Astrocyte (in vitro differentiated cells and primary cell): ENCODE measurements at regions not wholly inside any gene's neighbourhood (a gene's known extent, or its start where the extent isn't known, plus 50 kb on each side); places are given as distances from the start of the nearest gene placed in this dataset.

Source experiments
- CTCF ChIP-seq: IDR thresholded peaks from 2 replicates; pipeline ENCODE4 v1.5.1; 2011; ENCODE audit warnings: low read depth, mild to moderate bottlenecking, inconsistent platforms, low read length, moderate library complexity; ENCODE audit not compliant: insufficient read depth
- EZH2 ChIP-seq: IDR thresholded peaks from 2 replicates; pipeline ENCODE4 v1.6.1; 2012; ENCODE audit warnings: mild to moderate bottlenecking, low read length, inconsistent platforms; ENCODE audit not compliant: insufficient read depth

- no peak for TF ChIP-seq CTCF
- no peak for TF ChIP-seq EZH2
Measured at GRCh38 chr21:16837721-16838120, 675.1 kb upstream of the CXADR start.
